Hematopoietic multipotent progenitor cell (in vitro differentiated cells): ENCODE measurements at regions not wholly inside any gene's neighbourhood (a gene's known extent, or its start where the extent isn't known, plus 50 kb on each side); places are given as distances from the start of the nearest gene placed in this dataset.

ENCODE experiments used
- DNase-seq, 3 donors: peaks; one replicate each; pipeline ENCODE4 v3.0.0-alpha.2; 2011 to 2015; ENCODE audit warnings: low read depth in 2 of 3, low spot score in 2 of 3

- peak in 1 of 3 donors; percentile 26 for DNase-seq
Measured at GRCh38 chr2:217491271-217491670, 511.5 kb downstream of the TNS1 start.

GRCh38 chr2:217489145-217489960 lies 513.4 kb downstream of the TNS1 start:
- no peak for DNase-seq

- no peak for DNase-seq
Measured at GRCh38 chr2:217484046-217484445, 518.7 kb downstream of the TNS1 start.

- no peak for DNase-seq
Measured at GRCh38 chr2:217482056-217482710, 520.6 kb downstream of the TNS1 start.

- no peak for DNase-seq
Measured at GRCh38 chr2:217481577-217481976, 521.2 kb downstream of the TNS1 start.

GRCh38 chr2:217479566-217479965 lies 523.2 kb downstream of the TNS1 start:
- no peak for DNase-seq

- DNase-seq: no peak
Measured at GRCh38 chr2:217478831-217479455, 523.9 kb downstream of the TNS1 start.

GRCh38 chr2:217477583-217477982 lies 525.2 kb downstream of the TNS1 start:
- DNase-seq: no peak

- DNase-seq: no peak
Measured at GRCh38 chr2:217475791-217476190, 527.0 kb downstream of the TNS1 start.

- DNase-seq: no peak
Measured at GRCh38 chr2:217475101-217475500, 527.7 kb downstream of the TNS1 start.

GRCh38 chr2:217471319-217471718 lies 531.5 kb downstream of the TNS1 start:
- no peak for DNase-seq

GRCh38 chr2:217469203-217469810 lies 533.5 kb downstream of the TNS1 start:
- DNase-seq: no peak

GRCh38 chr2:217468042-217468830 lies 534.6 kb downstream of the TNS1 start:
- DNase-seq: no peak

- DNase-seq: no peak
Measured at GRCh38 chr2:217467331-217467730, 535.5 kb downstream of the TNS1 start.

- no peak for DNase-seq
Measured at GRCh38 chr2:217466805-217467204, 536.0 kb downstream of the TNS1 start.

- DNase-seq: no peak
Measured at GRCh38 chr2:217466104-217466503, 536.7 kb downstream of the TNS1 start.

- DNase-seq: no peak
Measured at GRCh38 chr2:217465100-217465499, 537.7 kb downstream of the TNS1 start.

GRCh38 chr2:217463402-217464075 lies 539.3 kb downstream of the TNS1 start:
- DNase-seq: no peak

GRCh38 chr2:217462121-217462520 lies 540.7 kb downstream of the TNS1 start:
- no peak for DNase-seq

GRCh38 chr2:217461674-217462073 lies 541.1 kb downstream of the TNS1 start:
- no peak for DNase-seq
